ENCODE measurements at regions not wholly inside any gene's neighbourhood (a gene's known extent, or its start where the extent isn't known, plus 50 kb on each side); places are given as distances from the start of the nearest gene placed in this dataset.
"Not testable (repeated sequence)": the region's sequence is repeated elsewhere in the genome, so short reads cannot be mapped to it uniquely, and the experiment has no call there.

- no peak for ATAC-seq (replicated peaks in 6 of 8)
- in situ Hi-C loops (cut with MboI; ENCODE audit: low pct_unique_long_range_greater_than_20kb in 2 of 9, low sequenced_read_pairs in 9 of 9, unreplicated experiment in 9 of 9): no loop called here
- no peak overlapping the region for H3K4me3 ChIP-seq
- H3K4me1 ChIP-seq (replicated peaks in 1 of 2): peaks cover 23 to 29% of the 10 kb centered on the region in 2 donors
- peak overlapping the region in 1 of 2 donors; percentile 86 for H3K27ac ChIP-seq
These were observed 932.1 kb downstream of the QKI start for GRCh38 chr6:164346631-164347030.

DNA sequence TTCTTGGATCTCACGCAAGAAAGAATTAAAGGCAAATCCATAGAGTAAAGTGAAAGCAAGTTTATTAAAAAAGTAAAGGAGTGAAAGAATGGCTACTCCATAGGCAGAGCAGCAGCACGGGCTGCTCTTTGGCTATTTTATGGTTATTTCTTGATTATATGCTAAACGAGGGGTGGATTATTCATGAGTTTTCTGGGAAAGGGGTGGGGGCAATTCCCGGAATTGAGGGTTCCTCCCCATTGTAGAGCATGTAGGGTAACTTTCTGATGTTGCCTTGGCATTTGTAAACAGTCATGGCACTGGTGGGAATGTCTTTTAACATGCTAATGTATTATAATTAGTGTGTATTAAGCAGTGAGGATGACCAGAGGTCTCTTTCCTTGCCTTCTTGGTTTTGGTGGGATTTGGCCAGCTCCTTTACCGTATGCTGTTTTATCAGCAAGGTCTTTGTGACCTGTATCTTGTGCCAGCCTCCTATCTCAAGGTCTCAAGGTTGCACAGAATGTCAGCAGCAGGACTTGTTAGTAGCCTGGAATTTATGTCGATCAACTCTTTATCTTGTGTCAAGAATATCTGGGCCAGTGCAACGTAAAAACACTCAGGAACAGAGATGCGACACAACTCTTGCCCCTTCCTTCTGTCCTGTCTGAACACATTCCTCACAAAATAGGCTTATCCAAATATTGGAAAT is 931.4 kb downstream of the QKI start:
- peaks cover 23 to 29% of the 10 kb centered on the region in 2 donors for H3K4me1 ChIP-seq (replicated peaks in 1 of 2)
- peak; percentile 38 to 94 (median 77) for ATAC-seq (replicated peaks in 6 of 8)
- H3K4me3 ChIP-seq: no peak overlapping the region
- 27 to 75% (median 43%) methylated on average over 3 to 8 of the region's 8 CpGs for WGBS, 10 experiments
- in situ Hi-C loops (cut with MboI; ENCODE audit: low pct_unique_long_range_greater_than_20kb in 2 of 9, low sequenced_read_pairs in 9 of 9, unreplicated experiment in 9 of 9): no loop called here
- peak overlapping the region; percentile 75 to 86 for H3K27ac ChIP-seq

GRCh38 chr6:164345327-164345726 is 930.8 kb downstream of the QKI start:
- whole genome bisulfite sequencing, 10 experiments: 14 to 80% (median 23%) methylated on average over 1 to 3 of the region's 3 CpGs; no CpG with 5 or more reads in 2 of the 10 experiments
- H3K27ac ChIP-seq: peak overlapping the region; percentile 75 to 86
- in situ Hi-C loops (cut with MboI; ENCODE audit: low pct_unique_long_range_greater_than_20kb in 2 of 9, low sequenced_read_pairs in 9 of 9, unreplicated experiment in 9 of 9): no loop called here
- peaks cover 23 to 29% of the 10 kb centered on the region in 2 donors for H3K4me1 ChIP-seq (replicated peaks in 1 of 2)
- H3K4me3 ChIP-seq: no peak overlapping the region
- ATAC-seq (replicated peaks in 6 of 8): peak in 5 of 8 experiments; percentile 50 to 61 (median 60)

- Histone ChIP-seq H3K4me3 (no peak overlapping the region), H3K4me1 (replicated peaks in 1 of 2) (peaks cover 23 to 29% of the 10 kb centered on the region in 2 donors), H3K27ac (peak overlapping the region; percentile 75 to 86)
- in situ Hi-C loops (cut with MboI; ENCODE audit: low pct_unique_long_range_greater_than_20kb in 2 of 9, low sequenced_read_pairs in 9 of 9, unreplicated experiment in 9 of 9): no loop called here
- 0 to 56% (median 16%) methylated on average over 1 to 7 of the region's 7 CpGs for WGBS, 10 experiments
- ATAC-seq (replicated peaks in 6 of 8): peak in 6 of 8 experiments; percentile 28 to 82 (median 76)
These were observed 930.3 kb downstream of the QKI start for GRCh38 chr6:164344801-164345291.

GRCh38 chr6:164339442-164339841 is 924.9 kb downstream of the QKI start:
- H3K4me1 ChIP-seq (replicated peaks in 1 of 2); ATAC-seq (replicated peaks in 6 of 8); H3K27ac ChIP-seq; H3K4me3 ChIP-seq; in situ Hi-C loops (cut with MboI; ENCODE audit: low pct_unique_long_range_greater_than_20kb in 2 of 9, low sequenced_read_pairs in 9 of 9, unreplicated experiment in 9 of 9): not testable (repeated sequence)
- WGBS, 10 experiments: 60 to 100% (median 88%) methylated on average over 1 of the region's 4 CpGs; no CpG with 5 or more reads in 7 of the 10 experiments

GRCh38 chr6:164337925-164338397 is 923.4 kb downstream of the QKI start:
- Histone ChIP-seq H3K4me3 (no peak overlapping the region), H3K27ac (no peak overlapping the region), H3K4me1 (replicated peaks in 1 of 2) (no peaks in the 10 kb centered on the region)
- in situ Hi-C loops (cut with MboI; ENCODE audit: low pct_unique_long_range_greater_than_20kb in 2 of 9, low sequenced_read_pairs in 9 of 9, unreplicated experiment in 9 of 9): no loop called here
- 15 to 90% (median 74%) methylated on average over 1 to 4 of the region's 4 CpGs; no CpG with 5 or more reads in 2 of the 10 experiments for WGBS, 10 experiments
- ATAC-seq (replicated peaks in 6 of 8): peak in 2 of 8 experiments; percentile 39 to 53

GRCh38 chr6:164337024-164337924 is 922.8 kb downstream of the QKI start:
- 47 to 100% (median 96%) methylated on average over 1 to 14 of the region's 50 CpGs; no CpG with 5 or more reads in 2 of the 10 experiments for WGBS, 10 experiments
- in situ Hi-C loops (cut with MboI; ENCODE audit: low pct_unique_long_range_greater_than_20kb in 2 of 9, low sequenced_read_pairs in 9 of 9, unreplicated experiment in 9 of 9): no loop called here
- H3K27ac ChIP-seq: no peak overlapping the region
- H3K4me1 ChIP-seq (replicated peaks in 1 of 2): no peaks in the 10 kb centered on the region
- ATAC-seq (replicated peaks in 6 of 8): no peak
- H3K4me3 ChIP-seq: no peak overlapping the region

- no peak overlapping the region for H3K4me3 ChIP-seq
- WGBS, 10 experiments: 0 to 100% (median 97%) methylated on average over 1 to 2 of the region's 2 CpGs; no CpG with 5 or more reads in 4 of the 10 experiments
- in situ Hi-C loops (cut with MboI; ENCODE audit: low pct_unique_long_range_greater_than_20kb in 2 of 9, low sequenced_read_pairs in 9 of 9, unreplicated experiment in 9 of 9): no loop called here
- ATAC-seq (replicated peaks in 6 of 8): no peak
- H3K27ac ChIP-seq: no peak overlapping the region
- H3K4me1 ChIP-seq (replicated peaks in 1 of 2): peaks cover 0 to 3% of the 10 kb centered on the region in 2 donors
These were observed 921.9 kb downstream of the QKI start for GRCh38 chr6:164336455-164336854.

- in situ Hi-C loops (cut with MboI; ENCODE audit: low pct_unique_long_range_greater_than_20kb in 2 of 9, low sequenced_read_pairs in 9 of 9, unreplicated experiment in 9 of 9): no loop called here
- Histone ChIP-seq H3K27ac (no peak overlapping the region), H3K4me1 (replicated peaks in 1 of 2) (peaks cover 4 to 8% of the 10 kb centered on the region in 2 donors), H3K4me3 (no peak overlapping the region)
- 40 to 100% (median 81%) methylated on average over 1 to 2 of the region's 2 CpGs; no CpG with 5 or more reads in 2 of the 10 experiments for WGBS, 10 experiments
- no peak for ATAC-seq (replicated peaks in 6 of 8)
These were observed 916.5 kb downstream of the QKI start for GRCh38 chr6:164331026-164331425.

DNA sequence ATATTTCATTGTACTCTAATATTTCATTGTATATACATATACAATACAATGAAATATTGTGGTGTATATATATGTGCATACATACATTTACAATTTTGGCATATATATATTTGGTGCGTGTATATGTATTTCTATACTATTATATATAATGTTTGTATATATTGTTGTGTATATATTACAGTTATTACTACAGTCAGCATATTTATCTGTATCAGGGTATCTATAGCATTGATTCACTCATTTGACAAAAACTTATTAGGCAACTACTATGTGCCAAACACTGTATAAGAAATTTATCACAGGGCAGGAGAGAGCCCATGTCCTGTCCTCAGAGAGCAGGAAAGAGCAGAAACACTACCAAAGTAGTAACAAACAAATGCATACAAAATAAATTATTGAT is 910.6 kb downstream of the QKI start:
- 50 to 100% (median 90%) methylated on average over 1 of the region's 1 CpG; no CpG with 5 or more reads in 4 of the 10 experiments for WGBS, 10 experiments
- in situ Hi-C loops (cut with MboI; ENCODE audit: low pct_unique_long_range_greater_than_20kb in 2 of 9, low sequenced_read_pairs in 9 of 9, unreplicated experiment in 9 of 9): no loop called here
- no peak for ATAC-seq (replicated peaks in 6 of 8)
- Histone ChIP-seq H3K27ac (no peak overlapping the region), H3K4me1 (replicated peaks in 1 of 2) (peaks cover 4 to 5% of the 10 kb centered on the region in 2 donors), H3K4me3 (no peak overlapping the region)

GRCh38 chr6:164322533-164322932 is 908.0 kb downstream of the QKI start:
- no peak overlapping the region for H3K27ac ChIP-seq
- ATAC-seq (replicated peaks in 6 of 8): peak in 6 of 8 experiments; percentile 45 to 99 (median 70)
- no peak overlapping the region for H3K4me3 ChIP-seq
- H3K4me1 ChIP-seq (replicated peaks in 1 of 2): no peaks in the 10 kb centered on the region
- 0 to 100% (median 75%) methylated on average over 1 to 4 of the region's 4 CpGs for WGBS, 10 experiments
- in situ Hi-C loops (cut with MboI; ENCODE audit: low pct_unique_long_range_greater_than_20kb in 2 of 9, low sequenced_read_pairs in 9 of 9, unreplicated experiment in 9 of 9): no loop called here

DNA sequence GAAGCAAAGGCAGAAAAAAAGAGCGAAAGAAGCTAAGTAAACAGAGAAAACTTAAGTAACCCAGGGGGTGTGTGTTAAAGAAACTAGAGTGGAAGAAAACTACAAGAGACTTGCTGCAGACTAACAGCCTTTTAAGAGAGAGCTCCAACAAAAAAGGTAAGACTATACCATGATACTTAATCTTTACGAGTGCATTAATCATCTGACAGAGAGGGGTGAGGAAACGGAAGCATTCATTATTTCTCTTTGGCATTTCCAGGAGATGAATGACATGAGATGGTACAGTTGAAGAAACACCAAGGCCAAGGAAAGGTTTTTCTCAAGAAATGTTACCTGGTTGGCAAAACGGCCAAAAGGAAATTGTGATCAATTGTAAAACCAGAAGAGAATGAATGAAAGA is 906.8 kb downstream of the QKI start:
- ATAC-seq (replicated peaks in 6 of 8): no peak
- in situ Hi-C loops (cut with MboI; ENCODE audit: low pct_unique_long_range_greater_than_20kb in 2 of 9, low sequenced_read_pairs in 9 of 9, unreplicated experiment in 9 of 9): no loop called here
- Histone ChIP-seq H3K27ac (no peak overlapping the region), H3K4me3 (no peak overlapping the region), H3K4me1 (replicated peaks in 1 of 2) (no peaks in the 10 kb centered on the region)
- WGBS, 10 experiments: 28 to 97% (median 88%) methylated on average over 2 to 4 of the region's 4 CpGs; no CpG with 5 or more reads in 1 of the 10 experiments

DNA sequence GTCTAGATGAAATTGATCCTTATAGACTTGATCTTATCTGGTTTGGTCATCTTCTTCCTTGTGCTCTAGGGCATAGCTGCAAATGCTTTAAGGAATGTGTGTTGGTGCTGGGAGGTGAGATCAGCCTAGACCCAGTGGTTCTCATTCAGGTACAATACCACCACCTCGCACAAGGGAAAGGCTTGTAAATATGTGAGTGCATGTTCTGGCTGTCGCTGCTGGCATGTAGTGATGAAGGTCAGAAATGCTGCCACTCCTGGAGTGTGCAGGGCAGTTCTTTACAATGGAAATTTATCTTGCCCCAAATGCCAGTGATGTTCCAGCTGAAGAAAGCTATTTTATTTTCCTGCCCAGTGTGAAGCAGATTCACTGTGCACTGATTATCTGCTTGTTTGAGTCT is 900.9 kb downstream of the QKI start:
- Histone ChIP-seq H3K4me3 (no peak overlapping the region), H3K4me1 (replicated peaks in 1 of 2) (no peaks in the 10 kb centered on the region), H3K27ac (no peak overlapping the region)
- peak in 4 of 8 experiments; percentile 6 to 25 (median 18) for ATAC-seq (replicated peaks in 6 of 8)
- in situ Hi-C loops (cut with MboI; ENCODE audit: low pct_unique_long_range_greater_than_20kb in 2 of 9, low sequenced_read_pairs in 9 of 9, unreplicated experiment in 9 of 9): no loop called here
- WGBS, 10 experiments: 31 to 100% (median 67%) methylated on average over 1 to 2 of the region's 2 CpGs; no CpG with 5 or more reads in 5 of the 10 experiments
